NOMO-1 (cell line): ENCODE measurements at regions not wholly inside any gene's neighbourhood (a gene's known extent, or its start where the extent isn't known, plus 50 kb on each side); places are given as distances from the start of the nearest gene placed in this dataset.
"Not testable (repeated sequence)": the region's sequence is repeated elsewhere in the genome, so short reads cannot be mapped to it uniquely, and the experiment has no call there.

Experiments
- DNase-seq, 2 experiments: peaks; one replicate each; lab custom pipeline; 2025; ENCODE audit not compliant: unreplicated experiment in 2 of 2; lab: John Stamatoyannopoulos, UW

- no peak for DNase-seq
Measured at GRCh38 chr10:130689743-130690626, 553.8 kb downstream of the GLRX3 start.

GRCh38 chr10:130691776-130692175, 555.6 kb downstream of the GLRX3 start:
- DNase-seq: no peak

- DNase-seq: no peak
Measured at GRCh38 chr10:130696870-130697269, 560.7 kb downstream of the GLRX3 start.

GRCh38 chr10:130707389-130707979, 571.3 kb downstream of the GLRX3 start:
- no peak for DNase-seq

- no peak for DNase-seq
Measured at GRCh38 chr10:130708465-130709070, 572.4 kb downstream of the GLRX3 start.

GRCh38 chr10:130709415-130709814, 573.2 kb downstream of the GLRX3 start:
- no peak for DNase-seq

GRCh38 chr10:130711072-130711471, 574.9 kb downstream of the GLRX3 start:
- DNase-seq: no peak

- DNase-seq: no peak
Measured at GRCh38 chr10:130713135-130713534, 576.9 kb downstream of the GLRX3 start.

GRCh38 chr10:130713731-130714130, 577.5 kb downstream of the GLRX3 start:
- no peak for DNase-seq

GRCh38 chr10:130714742-130715467, 578.7 kb downstream of the GLRX3 start:
- no peak for DNase-seq

GRCh38 chr10:130715686-130716670, 579.8 kb downstream of the GLRX3 start:
- no peak for DNase-seq

- DNase-seq: no peak
Measured at GRCh38 chr10:130717083-130717482, 580.9 kb downstream of the GLRX3 start.

GRCh38 chr10:130718744-130719447, 582.7 kb downstream of the GLRX3 start:
- not testable (repeated sequence) for DNase-seq

- DNase-seq: no peak
Measured at GRCh38 chr10:130719448-130719752, 583.2 kb downstream of the GLRX3 start.

GRCh38 chr10:130720235-130720634, 584.0 kb downstream of the GLRX3 start:
- no peak for DNase-seq

- DNase-seq: no peak
Measured at GRCh38 chr10:130721971-130722370, 585.8 kb downstream of the GLRX3 start.

- no peak for DNase-seq
Measured at GRCh38 chr10:130723704-130724103, 587.5 kb downstream of the GLRX3 start.

- no peak for DNase-seq
Measured at GRCh38 chr10:130725474-130725970, 586.0 kb downstream of the TCERG1L start.

- DNase-seq: no peak
Measured at GRCh38 chr10:130726996-130727725, 584.4 kb downstream of the TCERG1L start.
